Upper lobe of left lung (tissue), 4 donors: ENCODE measurements at regions not wholly inside any gene's neighbourhood (a gene's known extent, or its start where the extent isn't known, plus 50 kb on each side); places are given as distances from the start of the nearest gene placed in this dataset.

ENCODE experiments used
- CTCF ChIP-seq, 6 experiments: fragments of 450-650 bp in 4 of 6; fragments of 200-600 bp in 2 of 6; sonication (generic) in 2 of 6; IDR thresholded peaks; one replicate each; pipeline ENCODE4 v1.5.1; 2016 to 2019; ENCODE audit warnings: antibody characterized with exemption in 6 of 6
- EP300 ChIP-seq, 4 donors: sonication (generic); formaldehyde crosslinking; IDR thresholded peaks; one replicate each; pipeline ENCODE4 v1.5.1; 2017; ENCODE audit warnings: antibody characterized with exemption in 4 of 4, control low read depth in 2 of 4
- POLR2A ChIP-seq, 4 donors: fragments of 450-650 bp; IDR thresholded peaks; one replicate each; pipeline ENCODE4 v1.5.1; 2016 to 2017; ENCODE audit warnings: antibody characterized with exemption in 4 of 4, mild to moderate bottlenecking in 2 of 4

GRCh38 chr1:79353224-79353623 lies 346.7 kb upstream of the ADGRL4 start:
- TF ChIP-seq CTCF (IDR thresholded peaks at IDR 0.05) (peak in 4 of 6 experiments; percentile 12 to 38 (median 33)), EP300 (IDR thresholded peaks at IDR 0.05) (no peak), POLR2A (IDR thresholded peaks at IDR 0.05) (no peak)
